NCI-H2029 treated with DMSO at 0.1 percent for 48 hours (cell line): ENCODE measurements at regions not wholly inside any gene's neighbourhood (a gene's known extent, or its start where the extent isn't known, plus 50 kb on each side); places are given as distances from the start of the nearest gene placed in this dataset.

Source experiments
- DNase-seq: peaks from one replicate; lab custom pipeline; 2025; lab: John Stamatoyannopoulos, UW

DNA sequence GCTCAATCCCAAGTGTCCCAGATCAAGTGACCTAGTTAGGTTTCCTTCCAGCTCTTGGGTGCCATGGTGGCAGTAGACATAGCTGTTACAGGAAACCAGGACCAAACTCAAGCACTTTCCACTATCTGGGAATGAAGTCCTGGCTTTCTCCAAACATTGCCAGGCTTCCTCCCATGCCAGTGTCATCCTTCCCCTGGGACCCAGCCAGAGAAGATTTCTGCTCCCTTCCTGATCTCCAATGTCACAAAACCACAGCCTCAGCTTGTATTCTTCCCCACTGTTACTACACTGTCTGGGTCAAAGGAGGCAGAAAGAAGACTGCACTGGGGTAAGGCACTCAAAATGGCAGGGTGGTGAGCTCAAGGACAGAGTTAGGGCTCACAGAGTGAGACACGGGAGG, 347.1 kb downstream of the TNS1 start:
- no peak for DNase-seq

DNA sequence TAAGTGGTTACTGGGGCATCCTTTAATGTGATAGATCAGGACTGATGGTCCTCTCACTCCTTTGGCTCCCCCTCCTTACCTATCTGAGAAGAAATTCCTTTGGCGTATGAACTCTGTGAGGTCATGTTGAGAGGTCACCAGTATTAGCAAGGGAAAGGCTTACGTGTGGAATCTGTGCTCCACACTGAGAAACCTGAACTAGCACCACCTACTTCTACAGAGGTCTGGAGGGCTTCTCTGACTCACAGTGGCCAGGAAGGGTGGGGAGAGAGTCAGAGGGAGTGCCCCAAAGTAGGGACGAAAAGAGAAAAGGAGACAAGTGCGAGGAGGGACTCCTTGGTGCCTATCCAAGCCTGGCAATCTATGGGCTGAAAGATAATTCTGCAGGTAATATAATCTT, 348.6 kb downstream of the TNS1 start:
- no peak for DNase-seq

GRCh38 chr2:217652761-217653639, 349.8 kb downstream of the TNS1 start:
- DNase-seq, result no peak

DNA sequence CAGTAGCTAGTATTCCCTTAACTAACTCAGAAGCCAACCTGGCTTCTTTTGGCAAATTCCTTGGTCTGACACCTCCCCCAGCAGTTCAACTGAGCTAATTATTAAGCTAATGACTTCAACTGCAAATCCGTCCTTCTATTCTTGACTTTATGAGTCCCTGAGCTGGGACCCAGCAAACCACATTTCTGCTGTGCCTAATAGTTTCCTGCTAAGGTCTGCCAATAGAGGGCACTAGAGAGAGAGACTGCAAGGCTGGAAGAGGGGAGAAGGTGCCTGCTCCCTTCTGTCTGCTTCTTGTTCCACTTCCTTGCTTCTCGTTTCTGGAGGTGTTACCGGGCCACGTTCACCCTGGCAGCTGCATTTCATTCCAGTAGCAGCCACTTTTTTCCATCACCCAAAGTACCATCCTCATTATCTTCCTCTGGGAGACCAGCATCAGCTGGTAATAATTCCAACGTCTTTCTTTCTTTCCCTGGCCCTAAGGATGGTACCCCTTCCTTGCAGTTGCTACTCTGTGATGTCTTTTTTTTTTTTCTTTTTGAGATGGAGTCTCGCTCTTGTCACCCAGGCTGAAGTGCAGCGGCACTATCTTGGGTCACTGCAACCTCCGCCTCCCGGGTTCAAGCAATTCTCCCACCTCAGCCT, 352.0 kb downstream of the TNS1 start:
- DNase-seq, result peak; percentile 30

DNA sequence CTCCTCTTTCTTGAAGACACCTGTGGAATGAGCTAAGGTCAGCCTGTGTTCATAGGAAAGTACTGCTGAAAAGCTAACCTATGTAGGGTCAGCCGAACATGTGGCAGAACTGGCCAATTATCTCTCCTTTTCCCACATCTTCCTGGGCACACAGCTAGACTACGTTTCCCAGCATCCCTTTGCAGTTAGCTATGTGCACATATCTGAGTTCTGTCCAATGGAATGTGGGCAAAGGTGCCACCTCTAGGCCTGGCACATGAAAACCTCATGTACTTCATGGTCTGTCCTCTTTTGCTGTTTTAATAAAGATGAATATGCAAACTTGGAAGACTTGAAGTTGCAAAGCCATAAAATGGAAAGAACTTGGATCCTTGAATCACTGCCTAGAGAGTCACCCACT, 352.6 kb downstream of the TNS1 start:
- DNase-seq, result no peak

DNA sequence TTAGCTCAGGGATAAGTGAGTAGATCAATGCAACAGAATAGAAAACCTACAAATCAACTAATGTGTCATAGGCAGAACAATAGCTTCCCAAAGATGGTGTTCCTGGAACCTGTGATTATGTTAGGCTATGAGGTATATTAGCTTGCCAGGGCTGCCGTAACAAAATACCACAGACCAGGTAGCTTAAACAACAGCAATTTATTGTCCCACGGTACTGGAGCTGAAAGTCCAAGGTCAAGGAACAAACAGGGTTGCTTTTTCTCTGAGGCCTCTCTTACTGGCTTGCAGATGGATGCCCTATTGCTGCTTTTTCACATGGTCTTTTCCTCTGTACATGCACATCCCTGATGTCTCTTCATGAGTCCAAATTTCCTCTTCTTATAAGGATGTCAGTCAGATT, 354.9 kb downstream of the TNS1 start:
- DNase-seq, result no peak

GRCh38 chr2:217647226-217647625, 355.6 kb downstream of the TNS1 start:
- no peak for DNase-seq

GRCh38 chr2:217645896-217646295, 356.9 kb downstream of the TNS1 start:
- DNase-seq, result no peak

DNA sequence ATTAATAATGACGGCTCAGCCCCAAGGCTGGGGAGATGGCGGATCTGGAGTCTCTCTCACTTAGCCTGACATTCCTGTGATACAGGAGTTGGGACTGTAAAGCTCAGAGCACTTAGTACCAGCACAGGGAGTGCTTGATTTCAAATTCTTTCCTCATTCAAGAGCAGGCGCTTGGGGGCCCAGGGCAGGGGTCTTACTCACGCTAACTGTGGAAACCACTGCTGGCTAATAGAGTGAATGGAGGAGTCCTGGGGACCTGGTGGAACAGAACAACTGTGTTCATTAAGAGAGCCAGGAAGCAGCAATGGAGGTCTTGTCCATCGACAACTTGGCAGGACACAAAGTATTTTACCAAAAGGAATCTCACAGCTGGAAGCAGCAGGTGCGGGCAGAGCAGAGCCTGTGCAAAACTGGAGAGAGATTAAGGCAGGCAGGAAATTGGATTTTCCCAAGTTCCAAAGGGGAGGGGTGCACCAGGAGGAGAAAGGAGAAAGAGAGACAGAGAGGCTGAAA, 358.9 kb downstream of the TNS1 start:
- no peak for DNase-seq

GRCh38 chr2:217642944-217643343, 359.9 kb downstream of the TNS1 start:
- no peak for DNase-seq

- DNase-seq, result no peak
These were observed 360.8 kb downstream of the TNS1 start for GRCh38 chr2:217641960-217642359.

- no peak for DNase-seq
These were observed 363.3 kb downstream of the TNS1 start for GRCh38 chr2:217639481-217639880.

DNA sequence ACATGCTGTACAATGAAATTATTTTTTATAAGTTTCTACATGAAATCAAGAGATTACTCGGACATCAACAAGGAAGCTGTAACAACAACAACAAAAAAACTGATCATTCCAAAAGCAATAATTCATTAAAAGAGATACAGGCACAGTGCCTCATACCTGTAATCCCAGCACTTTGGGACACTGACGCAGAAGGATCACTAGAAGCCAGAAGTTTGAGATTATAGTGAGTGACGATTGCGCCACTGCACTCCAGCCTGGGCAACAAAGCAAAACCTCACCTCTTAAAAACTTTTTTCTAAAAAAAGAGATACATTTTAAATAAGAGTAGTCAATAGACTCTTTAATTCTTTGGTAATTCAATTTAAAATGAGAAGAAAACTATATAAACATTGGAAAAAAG, 364.3 kb downstream of the TNS1 start:
- no peak for DNase-seq

DNA sequence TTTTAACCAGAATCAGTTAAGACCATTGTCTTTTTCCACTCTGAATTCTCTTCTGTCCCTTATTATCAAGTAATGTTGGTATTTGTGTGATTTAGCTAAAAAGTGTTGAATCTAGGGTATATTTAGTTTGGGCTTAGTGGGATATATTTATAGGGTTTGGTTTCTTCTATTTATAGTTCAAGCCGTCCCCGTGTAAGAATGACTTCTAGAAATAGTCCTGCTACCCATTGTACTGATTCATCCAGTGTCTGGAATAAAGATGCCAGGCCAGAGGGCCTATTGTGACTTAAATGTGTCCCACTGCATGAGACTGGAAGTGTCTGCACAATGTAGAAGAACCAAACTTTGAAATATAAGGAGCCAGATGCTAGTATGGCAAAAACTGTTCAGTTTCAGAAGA, 364.8 kb downstream of the TNS1 start:
- DNase-seq, result no peak

GRCh38 chr2:217636991-217637561, 365.7 kb downstream of the TNS1 start:
- no peak for DNase-seq

GRCh38 chr2:217636578-217636977, 366.2 kb downstream of the TNS1 start:
- no peak for DNase-seq

DNA sequence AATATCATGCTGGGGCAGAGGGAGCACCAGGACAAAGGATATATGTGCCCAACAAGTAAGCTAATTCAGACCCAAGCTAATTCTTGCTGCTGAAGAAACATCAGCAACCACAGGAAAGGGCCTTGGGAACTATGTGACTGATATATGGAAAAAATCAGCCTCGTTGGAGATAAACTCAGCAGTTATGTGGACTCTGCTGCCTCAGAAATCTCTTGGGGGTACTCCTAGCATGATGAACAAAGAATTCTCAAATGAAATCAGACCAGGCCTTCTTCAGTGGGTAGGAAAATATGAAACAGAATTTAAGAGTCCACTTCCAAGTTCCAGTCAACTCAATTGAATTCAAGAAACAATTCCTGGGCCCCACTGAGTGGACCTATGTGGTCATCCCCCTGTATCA, 367.9 kb downstream of the TNS1 start:
- DNase-seq, result no peak

DNA sequence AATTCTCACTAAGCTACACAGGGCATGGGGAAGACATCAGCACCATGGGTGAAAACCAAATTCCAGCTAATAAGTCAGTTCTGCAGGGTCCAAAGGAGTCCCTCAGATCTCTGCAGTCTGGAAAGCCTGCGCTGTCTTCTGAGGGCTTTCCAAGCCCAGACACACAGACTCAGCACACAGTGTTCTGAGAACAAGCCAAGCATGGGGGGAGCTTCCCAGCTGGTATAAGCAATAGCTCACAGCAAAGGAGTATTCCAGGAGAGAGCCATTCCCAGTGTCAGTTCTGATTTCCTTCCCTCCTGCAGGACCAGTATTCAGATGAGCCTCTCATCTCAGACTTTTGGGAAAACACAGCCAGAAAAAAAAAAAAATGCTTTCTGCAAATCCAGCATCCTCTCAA, 370.8 kb downstream of the TNS1 start:
- DNase-seq, result no peak

GRCh38 chr2:217631115-217631514, 371.7 kb downstream of the TNS1 start:
- DNase-seq, result no peak

DNA sequence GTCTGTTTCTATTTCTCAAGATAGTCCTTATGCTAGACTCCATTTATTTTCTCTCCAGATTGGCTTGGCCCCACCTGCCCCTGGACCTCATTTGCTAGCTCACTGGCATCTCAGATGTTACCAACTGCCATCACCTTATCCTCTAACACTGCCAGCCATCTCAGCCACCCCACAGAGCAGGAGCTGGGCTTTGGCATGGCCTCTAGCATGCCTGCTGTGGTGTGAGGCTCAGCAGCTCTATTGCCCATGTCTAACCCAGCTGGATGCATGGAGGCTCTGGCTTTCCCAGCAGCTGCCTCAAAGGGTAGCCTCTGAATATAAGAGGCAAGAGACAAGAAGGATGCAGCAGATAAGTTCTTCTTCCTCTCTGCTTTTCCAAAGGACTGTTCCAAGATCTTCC, 373.4 kb downstream of the TNS1 start:
- DNase-seq, result no peak

GRCh38 chr2:217628061-217628460, 374.7 kb downstream of the TNS1 start:
- DNase-seq, result no peak

GRCh38 chr2:217626926-217627325, 375.9 kb downstream of the TNS1 start:
- no peak for DNase-seq

GRCh38 chr2:217625557-217626169, 377.1 kb downstream of the TNS1 start:
- no peak for DNase-seq
